ENCODE measurements at regions not wholly inside any gene's neighbourhood (a gene's known extent, or its start where the extent isn't known, plus 50 kb on each side); places are given as distances from the start of the nearest gene placed in this dataset.

DNA sequence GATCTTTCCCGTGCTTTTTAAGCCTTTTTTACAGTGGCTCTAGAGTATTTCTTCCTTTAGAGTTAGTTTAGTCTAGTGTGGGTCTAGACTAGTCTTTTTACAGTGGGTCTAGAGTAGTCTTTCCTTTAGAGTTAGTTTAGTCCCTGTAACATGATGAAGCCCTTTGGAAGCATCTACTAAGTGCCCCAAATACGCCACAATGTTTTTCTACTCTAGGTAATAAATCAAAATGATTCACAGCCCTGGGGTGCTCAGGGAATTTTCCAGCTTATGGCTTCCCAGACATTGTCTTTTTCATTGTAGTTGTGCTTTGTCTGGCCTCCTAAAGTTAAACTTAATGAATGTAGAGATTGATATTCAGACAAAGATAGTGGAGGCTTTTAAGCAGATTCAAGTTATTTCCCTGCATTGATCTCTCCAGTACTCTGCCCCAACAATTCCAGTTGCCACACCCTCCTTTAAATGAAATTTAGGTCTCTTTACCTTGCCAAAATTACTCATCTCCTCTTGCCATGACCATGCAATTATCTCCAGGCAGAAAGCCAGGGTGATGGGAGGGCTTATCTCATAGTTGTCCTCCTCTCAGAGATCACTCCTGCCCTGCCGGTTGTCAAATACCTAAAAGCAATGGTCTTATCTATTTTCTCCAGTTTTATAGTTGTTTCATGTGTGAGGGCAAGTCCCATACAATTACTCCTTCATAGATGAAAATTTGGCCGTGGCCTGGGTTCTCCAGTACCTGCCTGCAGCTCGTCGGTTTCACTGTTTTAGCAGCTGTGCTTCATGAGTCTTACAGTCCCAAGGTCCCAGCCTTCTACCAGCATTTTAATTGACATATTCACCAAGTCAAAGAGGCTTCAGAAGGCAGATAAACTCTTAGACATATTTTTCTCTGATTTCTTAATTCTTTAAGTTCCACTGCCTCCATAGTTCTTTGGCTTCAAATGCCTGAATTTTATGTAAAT, 794.0 kb upstream of the COX7C start:
- Mint-ChIP-seq H3K27ac (ENCODE audit: unreplicated experiment) (no peak overlapping the region), H3K4me1 (no peaks in the 10 kb centered on the region), H3K9me3 (no peaks in the 10 kb centered on the region), H3K36me3 (ENCODE audit: low read depth) (no peaks in the 10 kb centered on the region), H3K27me3 (ENCODE audit: low read depth) (no peaks in the 10 kb centered on the region), H3K4me3 (no peak overlapping the region)
- no peak for DNase-seq (ENCODE audit: low read depth, low spot score)
- TF ChIP-seq, protein P1, sequence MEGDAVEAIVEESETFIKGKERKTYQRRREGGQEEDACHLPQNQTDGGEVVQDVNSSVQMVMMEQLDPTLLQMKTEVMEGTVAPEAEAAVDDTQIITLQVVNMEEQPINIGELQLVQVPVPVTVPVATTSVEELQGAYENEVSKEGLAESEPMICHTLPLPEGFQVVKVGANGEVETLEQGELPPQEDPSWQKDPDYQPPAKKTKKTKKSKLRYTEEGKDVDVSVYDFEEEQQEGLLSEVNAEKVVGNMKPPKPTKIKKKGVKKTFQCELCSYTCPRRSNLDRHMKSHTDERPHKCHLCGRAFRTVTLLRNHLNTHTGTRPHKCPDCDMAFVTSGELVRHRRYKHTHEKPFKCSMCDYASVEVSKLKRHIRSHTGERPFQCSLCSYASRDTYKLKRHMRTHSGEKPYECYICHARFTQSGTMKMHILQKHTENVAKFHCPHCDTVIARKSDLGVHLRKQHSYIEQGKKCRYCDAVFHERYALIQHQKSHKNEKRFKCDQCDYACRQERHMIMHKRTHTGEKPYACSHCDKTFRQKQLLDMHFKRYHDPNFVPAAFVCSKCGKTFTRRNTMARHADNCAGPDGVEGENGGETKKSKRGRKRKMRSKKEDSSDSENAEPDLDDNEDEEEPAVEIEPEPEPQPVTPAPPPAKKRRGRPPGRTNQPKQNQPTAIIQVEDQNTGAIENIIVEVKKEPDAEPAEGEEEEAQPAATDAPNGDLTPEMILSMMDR (conservative IDR thresholded peaks at IDR 0.05), result no peak

DNA sequence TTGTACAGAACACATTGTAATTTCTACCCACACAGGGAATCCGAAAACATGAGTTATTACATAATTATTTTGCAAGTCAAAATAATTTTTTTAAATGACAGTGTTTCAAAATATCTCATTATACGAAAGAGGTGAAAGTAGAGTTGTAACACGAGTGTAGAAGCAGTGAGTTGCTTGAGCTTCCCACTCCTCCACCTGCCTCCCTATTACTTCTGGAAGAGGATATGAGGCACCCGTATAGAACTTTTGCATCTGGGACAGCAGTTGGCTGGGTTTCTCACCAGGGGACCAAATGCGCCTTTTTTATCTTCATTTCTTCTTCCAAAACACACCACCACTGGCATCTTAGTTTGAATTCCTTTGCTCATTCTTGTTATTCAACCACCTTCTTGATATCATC, 779.0 kb upstream of the COX7C start:
- Mint-ChIP-seq H3K36me3 (ENCODE audit: low read depth) (no peaks in the 10 kb centered on the region), H3K4me3 (no peak overlapping the region), H3K27ac (ENCODE audit: unreplicated experiment) (no peak overlapping the region), H3K9me3 (no peaks in the 10 kb centered on the region), H3K4me1 (no peaks in the 10 kb centered on the region), H3K27me3 (ENCODE audit: low read depth) (no peaks in the 10 kb centered on the region)
- TF ChIP-seq, protein P1 (conservative IDR thresholded peaks at IDR 0.05), result no peak
- no peak for DNase-seq (ENCODE audit: low read depth, low spot score)

DNA sequence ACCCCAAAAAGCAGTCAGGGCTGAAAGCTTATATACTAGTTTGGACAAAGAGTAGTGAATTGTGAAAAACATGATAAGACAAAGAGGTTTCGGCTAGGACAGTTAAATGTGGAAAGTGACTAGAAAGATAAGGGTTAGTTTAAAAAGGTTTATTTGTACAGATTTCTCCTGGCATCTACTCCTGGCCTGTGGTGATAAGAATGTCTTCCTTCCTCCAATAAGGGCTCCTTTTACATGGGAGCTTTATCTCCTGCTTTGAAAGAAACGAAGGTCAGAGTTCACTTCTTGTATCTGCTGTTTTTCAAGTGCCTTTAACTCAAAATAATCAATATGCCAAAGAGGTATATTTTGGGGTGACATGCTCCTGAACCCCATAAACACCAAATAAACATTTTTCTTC, 776.1 kb upstream of the COX7C start:
- no peaks in the 10 kb centered on the region for H3K4me1 Mint-ChIP-seq
- H3K27ac Mint-ChIP-seq (ENCODE audit: unreplicated experiment), result no peak overlapping the region
- peaks cover 2% of the 10 kb centered on the region for H3K9me3 Mint-ChIP-seq
- H3K4me3 Mint-ChIP-seq, result no peak overlapping the region
- no peaks in the 10 kb centered on the region for H3K27me3 Mint-ChIP-seq (ENCODE audit: low read depth)
- no peak for DNase-seq (ENCODE audit: low read depth, low spot score)
- TF ChIP-seq, protein P1 (conservative IDR thresholded peaks at IDR 0.05), result no peak
- H3K36me3 Mint-ChIP-seq (ENCODE audit: low read depth), result no peaks in the 10 kb centered on the region

DNA sequence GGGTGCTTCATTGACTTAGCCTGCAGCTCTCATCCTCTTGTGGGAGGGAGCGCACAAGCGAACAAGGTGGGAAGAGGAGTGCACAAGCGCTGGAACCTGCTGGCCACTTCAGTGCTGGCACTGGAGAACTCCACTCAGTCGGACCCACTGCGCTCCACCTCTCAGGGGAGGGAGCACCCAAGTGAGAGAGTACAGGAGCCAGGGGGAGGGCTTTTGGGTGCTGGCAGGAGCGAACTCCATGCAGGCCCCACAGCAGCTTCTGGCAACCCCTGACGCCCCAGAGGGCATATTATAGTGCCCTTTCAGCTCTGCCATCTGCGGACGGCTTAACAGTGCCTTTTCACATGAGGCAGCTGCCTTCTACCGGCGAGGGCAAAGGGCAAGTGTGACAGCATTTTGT, 774.2 kb upstream of the COX7C start:
- H3K4me1 Mint-ChIP-seq, result no peaks in the 10 kb centered on the region
- no peaks in the 10 kb centered on the region for H3K36me3 Mint-ChIP-seq (ENCODE audit: low read depth)
- TF ChIP-seq, protein P1 (conservative IDR thresholded peaks at IDR 0.05), result no peak
- peaks cover 2% of the 10 kb centered on the region for H3K9me3 Mint-ChIP-seq
- no peak overlapping the region for H3K4me3 Mint-ChIP-seq
- no peaks in the 10 kb centered on the region for H3K27me3 Mint-ChIP-seq (ENCODE audit: low read depth)
- no peak overlapping the region for H3K27ac Mint-ChIP-seq (ENCODE audit: unreplicated experiment)
- DNase-seq (ENCODE audit: low read depth, low spot score), result no peak

DNA sequence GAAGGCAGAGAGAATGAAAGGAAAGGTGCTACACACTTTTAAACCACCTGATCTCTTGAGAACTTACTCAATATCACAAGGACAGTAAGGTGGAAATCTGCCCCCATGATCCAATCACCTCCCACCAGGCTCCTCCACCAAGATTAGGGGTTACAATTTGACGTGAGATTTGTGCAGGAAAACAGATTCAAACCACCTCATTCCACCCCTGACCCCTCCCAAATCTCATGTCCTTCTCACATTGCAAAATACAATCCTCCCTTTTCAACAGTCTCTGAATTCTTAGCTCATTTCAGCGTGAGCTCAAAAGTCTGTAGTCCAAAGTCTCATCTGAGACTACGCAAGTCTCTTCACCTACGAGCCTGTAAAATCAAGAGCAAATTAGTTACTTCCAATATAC, 768.3 kb upstream of the COX7C start:
- Mint-ChIP-seq H3K9me3 (peaks cover 5% of the 10 kb centered on the region), H3K27ac (ENCODE audit: unreplicated experiment) (no peak overlapping the region), H3K4me3 (no peak overlapping the region), H3K4me1 (no peaks in the 10 kb centered on the region), H3K27me3 (ENCODE audit: low read depth) (no peaks in the 10 kb centered on the region), H3K36me3 (ENCODE audit: low read depth) (no peaks in the 10 kb centered on the region)
- TF ChIP-seq, protein P1 (conservative IDR thresholded peaks at IDR 0.05), result no peak
- DNase-seq (ENCODE audit: low read depth, low spot score), result no peak
